ENCODE measurements at regions not wholly inside any gene's neighbourhood (a gene's known extent, or its start where the extent isn't known, plus 50 kb on each side); places are given as distances from the start of the nearest gene placed in this dataset.

- H3K4me1 ChIP-seq: no peaks in the 10 kb centered on the region
- no peak for TF ChIP-seq CTCF (IDR thresholded peaks at IDR 0.05)
- DNase-seq (no peak), ATAC-seq (no peak), FAIRE-seq (no peak)
- no peak overlapping the region for H3K4me3 ChIP-seq
- H3K9me3 ChIP-seq: no peaks in the 10 kb centered on the region
- intact Hi-C loops (cut with DNase I): no loop called here
- WGBS, 2 donors: 60 to 73% methylated on average over 17 of the region's 17 CpGs
- no peaks in the 10 kb centered on the region for H3K27me3 ChIP-seq
- no peak overlapping the region for H3K27ac ChIP-seq
- H3K36me3 ChIP-seq: no peaks in the 10 kb centered on the region
These were observed 120.6 kb upstream of the FOXF1 start for GRCh38 chr16:86389566-86390328.

GRCh38 chr16:86390335-86390734 lies 120.0 kb upstream of the FOXF1 start:
- no peak for ATAC-seq
- H3K27me3 ChIP-seq: no peaks in the 10 kb centered on the region
- H3K9me3 ChIP-seq: no peaks in the 10 kb centered on the region
- no peaks in the 10 kb centered on the region for H3K4me1 ChIP-seq
- intact Hi-C loops (cut with DNase I): no loop called here
- TF ChIP-seq CTCF (IDR thresholded peaks at IDR 0.05): no peak
- no peak for DNase-seq
- no peaks in the 10 kb centered on the region for H3K36me3 ChIP-seq
- no peak overlapping the region for H3K27ac ChIP-seq
- no peak overlapping the region for H3K4me3 ChIP-seq
- FAIRE-seq: no peak
- WGBS, 2 donors: 92 to 97% methylated on average over 1 of the region's 1 CpG

- FAIRE-seq: no peak
- Histone ChIP-seq H3K4me1 (no peaks in the 10 kb centered on the region), H3K27ac (no peak overlapping the region), H3K4me3 (no peak overlapping the region), H3K27me3 (no peaks in the 10 kb centered on the region), H3K9me3 (no peaks in the 10 kb centered on the region), H3K36me3 (no peaks in the 10 kb centered on the region)
- ATAC-seq: no peak
- WGBS, 2 donors: 74 to 80% methylated on average over 6 of the region's 6 CpGs
- TF ChIP-seq CTCF (IDR thresholded peaks at IDR 0.05): no peak
- intact Hi-C loops (cut with DNase I): no loop called here
- DNase-seq: no peak
These were observed 118.8 kb upstream of the FOXF1 start for GRCh38 chr16:86391486-86391885.

GRCh38 chr16:86391984-86392383 lies 118.3 kb upstream of the FOXF1 start:
- no peak for ATAC-seq
- no peaks in the 10 kb centered on the region for H3K9me3 ChIP-seq
- intact Hi-C loops (cut with DNase I): no loop called here
- no peak overlapping the region for H3K4me3 ChIP-seq
- 65 to 69% methylated on average over 9 of the region's 9 CpGs for WGBS, 2 donors
- no peak overlapping the region for H3K27ac ChIP-seq
- no peaks in the 10 kb centered on the region for H3K27me3 ChIP-seq
- FAIRE-seq: no peak
- no peaks in the 10 kb centered on the region for H3K4me1 ChIP-seq
- H3K36me3 ChIP-seq: no peaks in the 10 kb centered on the region
- no peak for DNase-seq
- no peak for TF ChIP-seq CTCF (IDR thresholded peaks at IDR 0.05)

GRCh38 chr16:86392436-86393152 lies 117.7 kb upstream of the FOXF1 start:
- H3K36me3 ChIP-seq: no peaks in the 10 kb centered on the region
- intact Hi-C loops (cut with DNase I): no loop called here
- no peak for ATAC-seq
- FAIRE-seq: no peak
- H3K27ac ChIP-seq: no peak overlapping the region
- no peak overlapping the region for H3K4me3 ChIP-seq
- DNase-seq: no peak
- WGBS, 2 donors: 40 to 57% methylated on average over 8 of the region's 8 CpGs
- no peaks in the 10 kb centered on the region for H3K27me3 ChIP-seq
- no peaks in the 10 kb centered on the region for H3K4me1 ChIP-seq
- no peak for TF ChIP-seq CTCF (IDR thresholded peaks at IDR 0.05)
- H3K9me3 ChIP-seq: no peaks in the 10 kb centered on the region

Data from pancreas (tissue), 10 donors.